Endothelial cell (in vitro differentiated cells): ENCODE measurements at regions not wholly inside any gene's neighbourhood (a gene's known extent, or its start where the extent isn't known, plus 50 kb on each side); places are given as distances from the start of the nearest gene placed in this dataset.
A peak's percentile ranks its signal among the peaks of the same experiment; 100 is the strongest.

Experiments
- DNase-seq: peaks from one replicate; pipeline ENCODE4 v3.0.0; 2021; ENCODE audit warnings: low spot score
- H3K27ac Mint-ChIP-seq: one replicate; pipeline ENCODE4 v1.8.0; 2021; ENCODE audit warnings: mixed read lengths, inconsistent platforms; ENCODE audit not compliant: unreplicated experiment
- H3K27me3 Mint-ChIP-seq: one replicate; pipeline ENCODE4 v1.8.0; 2021; ENCODE audit warnings: mild to moderate bottlenecking, moderate library complexity, mixed read lengths, inconsistent platforms; ENCODE audit not compliant: unreplicated experiment
- H3K36me3 Mint-ChIP-seq: one replicate; pipeline ENCODE4 v1.8.0; 2021; ENCODE audit warnings: mild to moderate bottlenecking, low read depth, mixed read lengths, inconsistent platforms; ENCODE audit not compliant: unreplicated experiment
- H3K4me1 Mint-ChIP-seq: one replicate; pipeline ENCODE4 v1.8.0; 2021; ENCODE audit warnings: mild to moderate bottlenecking, mixed read lengths, inconsistent platforms; ENCODE audit not compliant: unreplicated experiment
- H3K4me3 Mint-ChIP-seq: one replicate; pipeline ENCODE4 v1.8.0; 2021; ENCODE audit warnings: mild to moderate bottlenecking, mixed read lengths, inconsistent platforms; ENCODE audit not compliant: unreplicated experiment
- H3K9me3 Mint-ChIP-seq: one replicate; pipeline ENCODE4 v1.8.0; 2021; ENCODE audit warnings: mixed read lengths, inconsistent platforms; ENCODE audit not compliant: unreplicated experiment
- TF ChIP-seq, protein P1 (sequence below): fragments of 200-600 bp; sonication (generic); IDR thresholded peaks from one replicate; pipeline ENCODE4 v1.5.0; 2021; ENCODE audit warnings: antibody characterized with exemption; ENCODE audit not compliant: unreplicated experiment

DNA sequence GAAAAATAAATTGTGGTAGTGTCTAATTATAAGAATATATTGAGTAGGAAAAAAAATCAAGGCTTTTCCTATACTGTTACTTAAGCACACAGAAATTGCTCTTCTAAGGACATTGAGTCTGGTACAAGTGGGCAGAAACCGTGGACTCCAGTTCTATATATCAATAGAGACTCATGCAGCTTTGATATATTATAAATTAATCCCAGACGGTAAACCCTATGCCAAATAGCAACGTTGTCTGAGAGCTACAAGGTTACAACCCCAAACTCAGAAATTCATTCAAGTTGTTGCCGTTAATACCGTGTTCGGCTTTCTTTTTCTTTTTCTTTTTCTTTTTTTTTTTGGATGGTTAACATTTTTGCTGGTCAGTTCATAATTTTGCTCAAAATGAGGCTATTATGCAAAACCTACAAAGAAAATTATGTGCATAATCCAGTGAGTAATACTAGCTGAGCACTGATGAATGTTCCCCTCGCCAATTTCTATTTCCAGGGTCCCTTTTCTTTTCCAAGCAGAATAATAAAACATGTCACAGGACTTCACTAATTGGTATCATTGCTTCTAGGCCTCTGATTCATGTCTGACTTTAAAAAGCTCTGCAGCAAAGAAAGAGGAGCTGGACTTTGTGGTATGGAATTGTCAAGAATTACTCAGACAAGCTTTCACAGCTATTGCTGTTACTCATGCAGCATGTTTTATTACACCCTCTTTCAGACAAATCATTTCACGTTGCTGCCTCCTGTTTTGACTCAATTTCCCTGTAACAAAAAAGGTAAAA, 737.7 kb downstream of the NLGN4X start:
- H3K27me3 Mint-ChIP-seq = peaks cover 1% of the 10 kb centered on the region
- H3K4me1 Mint-ChIP-seq = no peaks in the 10 kb centered on the region
- no peaks in the 10 kb centered on the region for H3K36me3 Mint-ChIP-seq
- H3K4me3 Mint-ChIP-seq = no peak overlapping the region
- no peaks in the 10 kb centered on the region for H3K9me3 Mint-ChIP-seq
- TF ChIP-seq, protein P1, sequence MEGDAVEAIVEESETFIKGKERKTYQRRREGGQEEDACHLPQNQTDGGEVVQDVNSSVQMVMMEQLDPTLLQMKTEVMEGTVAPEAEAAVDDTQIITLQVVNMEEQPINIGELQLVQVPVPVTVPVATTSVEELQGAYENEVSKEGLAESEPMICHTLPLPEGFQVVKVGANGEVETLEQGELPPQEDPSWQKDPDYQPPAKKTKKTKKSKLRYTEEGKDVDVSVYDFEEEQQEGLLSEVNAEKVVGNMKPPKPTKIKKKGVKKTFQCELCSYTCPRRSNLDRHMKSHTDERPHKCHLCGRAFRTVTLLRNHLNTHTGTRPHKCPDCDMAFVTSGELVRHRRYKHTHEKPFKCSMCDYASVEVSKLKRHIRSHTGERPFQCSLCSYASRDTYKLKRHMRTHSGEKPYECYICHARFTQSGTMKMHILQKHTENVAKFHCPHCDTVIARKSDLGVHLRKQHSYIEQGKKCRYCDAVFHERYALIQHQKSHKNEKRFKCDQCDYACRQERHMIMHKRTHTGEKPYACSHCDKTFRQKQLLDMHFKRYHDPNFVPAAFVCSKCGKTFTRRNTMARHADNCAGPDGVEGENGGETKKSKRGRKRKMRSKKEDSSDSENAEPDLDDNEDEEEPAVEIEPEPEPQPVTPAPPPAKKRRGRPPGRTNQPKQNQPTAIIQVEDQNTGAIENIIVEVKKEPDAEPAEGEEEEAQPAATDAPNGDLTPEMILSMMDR = no peak
- DNase-seq = no peak
- no peak overlapping the region for H3K27ac Mint-ChIP-seq

DNA sequence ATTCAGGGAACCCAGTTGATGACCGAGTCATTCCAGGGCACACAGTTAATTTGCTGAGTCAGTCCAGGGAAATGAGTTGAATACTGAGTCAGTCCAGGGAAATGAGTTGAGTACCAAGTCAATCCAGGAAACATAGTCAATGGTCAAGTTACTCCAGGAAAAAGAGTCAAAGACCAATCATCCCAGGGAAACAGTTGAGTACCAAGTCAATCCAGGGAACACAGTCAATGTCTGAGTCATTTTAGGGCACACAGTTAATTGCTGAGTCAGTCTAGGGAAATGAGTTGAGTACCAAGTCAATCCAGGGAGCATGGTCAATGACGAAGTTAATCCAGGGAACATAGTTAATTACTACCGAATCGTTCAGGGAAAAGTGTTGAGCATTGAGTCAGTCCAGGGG, 754.4 kb downstream of the NLGN4X start:
- H3K4me1 Mint-ChIP-seq = no peaks in the 10 kb centered on the region
- no peaks in the 10 kb centered on the region for H3K36me3 Mint-ChIP-seq
- DNase-seq = no peak
- H3K9me3 Mint-ChIP-seq = no peaks in the 10 kb centered on the region
- no peaks in the 10 kb centered on the region for H3K27me3 Mint-ChIP-seq
- no peak overlapping the region for H3K27ac Mint-ChIP-seq
- no peak overlapping the region for H3K4me3 Mint-ChIP-seq
- TF ChIP-seq, protein P1 = no peak

DNA sequence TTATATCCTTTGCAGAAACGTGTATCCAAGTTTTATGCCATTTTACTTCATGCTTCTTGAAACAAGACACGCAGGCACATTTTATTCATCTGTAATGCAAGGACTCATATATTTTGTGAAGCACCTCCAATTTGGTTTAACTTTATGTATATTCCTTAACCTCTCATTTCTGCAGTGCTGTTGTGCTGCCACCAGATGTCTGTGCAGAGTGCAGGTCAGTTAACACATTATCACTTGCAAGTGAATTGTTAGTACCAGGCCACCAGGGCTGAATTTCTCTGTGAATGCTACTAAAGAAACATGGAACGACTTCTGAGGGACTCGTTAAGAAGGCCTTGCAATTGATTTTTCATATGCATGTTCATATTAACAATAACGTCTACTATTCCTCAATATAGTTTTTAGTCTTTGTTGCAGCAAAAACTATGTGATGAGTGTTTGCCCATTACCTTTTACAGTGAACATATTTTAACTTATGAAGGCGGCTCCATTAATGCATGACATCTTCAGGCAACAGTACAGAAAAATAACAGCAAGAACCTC, 770.3 kb downstream of the NLGN4X start:
- H3K27ac Mint-ChIP-seq = no peak overlapping the region
- no peaks in the 10 kb centered on the region for H3K36me3 Mint-ChIP-seq
- DNase-seq = peak; percentile 3
- TF ChIP-seq, protein P1 = no peak
- no peaks in the 10 kb centered on the region for H3K9me3 Mint-ChIP-seq
- peaks cover 5% of the 10 kb centered on the region for H3K4me1 Mint-ChIP-seq
- H3K4me3 Mint-ChIP-seq = no peak overlapping the region
- no peaks in the 10 kb centered on the region for H3K27me3 Mint-ChIP-seq

DNA sequence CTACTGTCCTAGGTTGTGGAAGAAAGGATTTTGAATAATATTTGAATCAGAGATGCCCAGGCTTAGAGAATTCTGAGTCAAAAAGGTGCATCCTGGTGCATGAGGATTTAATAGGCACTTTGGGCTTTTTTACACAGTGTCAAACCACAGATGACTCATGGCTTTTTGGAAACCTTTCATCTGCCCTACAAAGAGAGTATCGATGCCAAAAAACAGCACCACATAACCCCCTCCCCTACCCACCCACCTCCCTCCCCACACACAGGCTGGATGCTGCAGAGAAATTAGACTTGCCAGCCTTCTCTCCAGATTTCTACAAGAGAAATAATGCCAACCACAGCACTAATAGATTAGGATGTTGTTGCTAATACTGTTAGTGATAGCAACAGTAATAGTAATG, 779.3 kb downstream of the NLGN4X start:
- Mint-ChIP-seq H3K4me1 (no peaks in the 10 kb centered on the region), H3K36me3 (no peaks in the 10 kb centered on the region), H3K9me3 (no peaks in the 10 kb centered on the region), H3K27ac (no peak overlapping the region), H3K27me3 (no peaks in the 10 kb centered on the region), H3K4me3 (no peak overlapping the region)
- DNase-seq = no peak
- TF ChIP-seq, protein P1 = no peak

DNA sequence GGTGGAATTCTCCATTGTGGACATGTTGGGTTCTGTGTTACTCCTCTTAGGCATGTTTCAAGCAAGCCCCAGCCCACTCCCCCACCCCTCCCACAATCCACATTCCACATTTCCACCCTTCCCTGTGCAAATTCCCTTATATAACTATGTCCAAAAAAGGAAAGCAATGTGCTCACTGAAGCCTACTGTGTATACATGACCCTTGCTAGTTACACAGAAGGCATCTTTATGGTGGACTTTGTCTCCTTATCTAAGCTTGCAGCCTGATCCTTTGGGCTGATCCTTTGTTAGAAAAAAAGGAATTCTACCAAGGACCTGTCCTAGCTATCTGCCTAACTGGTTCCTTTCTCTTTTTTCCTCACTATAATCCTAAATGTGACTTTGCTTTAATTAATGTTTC, 796.8 kb downstream of the NLGN4X start:
- DNase-seq = no peak
- Mint-ChIP-seq H3K4me1 (no peaks in the 10 kb centered on the region), H3K4me3 (no peak overlapping the region), H3K27me3 (peaks cover 3% of the 10 kb centered on the region), H3K9me3 (no peaks in the 10 kb centered on the region), H3K36me3 (no peaks in the 10 kb centered on the region), H3K27ac (no peak overlapping the region)
- TF ChIP-seq, protein P1 = no peak
